ENCODE measurements at regions not wholly inside any gene's neighbourhood (a gene's known extent, or its start where the extent isn't known, plus 50 kb on each side); places are given as distances from the start of the nearest gene placed in this dataset.

GRCh38 chr2:155310589-155310988 lies 612.1 kb downstream of the KCNJ3 start:
- TF ChIP-seq, protein P1, sequence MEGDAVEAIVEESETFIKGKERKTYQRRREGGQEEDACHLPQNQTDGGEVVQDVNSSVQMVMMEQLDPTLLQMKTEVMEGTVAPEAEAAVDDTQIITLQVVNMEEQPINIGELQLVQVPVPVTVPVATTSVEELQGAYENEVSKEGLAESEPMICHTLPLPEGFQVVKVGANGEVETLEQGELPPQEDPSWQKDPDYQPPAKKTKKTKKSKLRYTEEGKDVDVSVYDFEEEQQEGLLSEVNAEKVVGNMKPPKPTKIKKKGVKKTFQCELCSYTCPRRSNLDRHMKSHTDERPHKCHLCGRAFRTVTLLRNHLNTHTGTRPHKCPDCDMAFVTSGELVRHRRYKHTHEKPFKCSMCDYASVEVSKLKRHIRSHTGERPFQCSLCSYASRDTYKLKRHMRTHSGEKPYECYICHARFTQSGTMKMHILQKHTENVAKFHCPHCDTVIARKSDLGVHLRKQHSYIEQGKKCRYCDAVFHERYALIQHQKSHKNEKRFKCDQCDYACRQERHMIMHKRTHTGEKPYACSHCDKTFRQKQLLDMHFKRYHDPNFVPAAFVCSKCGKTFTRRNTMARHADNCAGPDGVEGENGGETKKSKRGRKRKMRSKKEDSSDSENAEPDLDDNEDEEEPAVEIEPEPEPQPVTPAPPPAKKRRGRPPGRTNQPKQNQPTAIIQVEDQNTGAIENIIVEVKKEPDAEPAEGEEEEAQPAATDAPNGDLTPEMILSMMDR (IDR thresholded peaks at IDR 0.05; ENCODE audit: extremely low read depth in 1 of 2, insufficient read depth in 1 of 2, low read depth in 1 of 2, low read length in 2 of 2), result peak in 1 of 2 donors; percentile 8
- no peak for TF ChIP-seq EZH2 (IDR thresholded peaks at IDR 0.05; ENCODE audit: borderline replicate concordance, low read depth, low read length, severe bottlenecking)
- no peak for TF ChIP-seq POLR2A (IDR thresholded peaks at IDR 0.05; ENCODE audit: low read depth, low read length)
- TF ChIP-seq MAX (IDR thresholded peaks at IDR 0.05; ENCODE audit: insufficient read depth, insufficient read length), result no peak
